ENCODE measurements at regions not wholly inside any gene's neighbourhood (a gene's known extent, or its start where the extent isn't known, plus 50 kb on each side); places are given as distances from the start of the nearest gene placed in this dataset.
"Not testable (repeated sequence)": the region's sequence is repeated elsewhere in the genome, so short reads cannot be mapped to it uniquely, and the experiment has no call there.

DNA sequence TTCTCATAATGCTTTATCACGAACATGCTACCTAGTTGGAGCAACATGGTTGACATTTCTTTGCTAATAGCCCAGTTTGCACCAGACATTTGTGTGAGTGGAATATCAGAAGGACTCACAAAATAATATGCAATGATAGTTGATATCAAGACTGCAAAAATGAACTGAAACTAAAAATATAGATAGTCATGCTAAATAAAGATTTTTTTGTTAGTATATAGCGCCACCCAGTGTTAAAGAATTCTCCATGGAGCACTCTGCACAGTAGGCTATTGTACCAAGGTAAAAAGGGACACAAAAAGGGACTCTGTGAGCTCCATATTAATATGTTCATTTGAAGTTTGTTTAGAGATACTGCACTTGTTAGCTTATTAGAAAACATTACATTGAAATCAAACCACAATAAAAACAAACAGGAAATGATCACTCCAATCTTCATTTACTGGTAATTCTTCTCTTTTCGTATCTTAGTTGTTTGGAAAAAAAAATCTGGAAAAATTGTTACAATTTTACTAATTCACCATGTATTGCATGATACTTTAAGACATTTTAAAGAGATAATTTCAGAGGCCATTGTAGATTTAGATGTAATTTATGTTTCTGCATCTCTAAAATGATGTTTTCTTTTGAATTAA, 1509.6 kb downstream of the ADGRL3 start:
- no peak for DNase-seq (ENCODE audit: low spot score)

DNA sequence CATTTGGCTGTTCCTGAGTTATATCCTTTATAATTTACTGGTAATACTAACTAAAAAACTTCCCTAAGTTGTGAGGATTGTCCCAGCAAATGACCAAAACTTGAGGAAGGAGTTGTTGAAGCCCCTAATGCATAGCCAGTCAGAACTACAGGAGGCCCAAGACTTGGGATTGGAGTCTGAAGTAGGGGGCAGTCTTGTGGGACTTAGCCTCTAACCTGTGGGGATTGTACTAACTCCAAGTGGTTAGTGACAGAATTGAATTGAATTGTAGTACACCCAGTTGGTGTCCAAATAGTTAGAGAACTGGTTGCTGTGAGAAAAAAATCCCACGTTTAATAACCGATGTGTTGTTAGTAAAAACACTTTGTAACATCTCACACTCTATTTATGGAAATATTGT, 1506.3 kb downstream of the ADGRL3 start:
- no peak for DNase-seq (ENCODE audit: low spot score)

DNA sequence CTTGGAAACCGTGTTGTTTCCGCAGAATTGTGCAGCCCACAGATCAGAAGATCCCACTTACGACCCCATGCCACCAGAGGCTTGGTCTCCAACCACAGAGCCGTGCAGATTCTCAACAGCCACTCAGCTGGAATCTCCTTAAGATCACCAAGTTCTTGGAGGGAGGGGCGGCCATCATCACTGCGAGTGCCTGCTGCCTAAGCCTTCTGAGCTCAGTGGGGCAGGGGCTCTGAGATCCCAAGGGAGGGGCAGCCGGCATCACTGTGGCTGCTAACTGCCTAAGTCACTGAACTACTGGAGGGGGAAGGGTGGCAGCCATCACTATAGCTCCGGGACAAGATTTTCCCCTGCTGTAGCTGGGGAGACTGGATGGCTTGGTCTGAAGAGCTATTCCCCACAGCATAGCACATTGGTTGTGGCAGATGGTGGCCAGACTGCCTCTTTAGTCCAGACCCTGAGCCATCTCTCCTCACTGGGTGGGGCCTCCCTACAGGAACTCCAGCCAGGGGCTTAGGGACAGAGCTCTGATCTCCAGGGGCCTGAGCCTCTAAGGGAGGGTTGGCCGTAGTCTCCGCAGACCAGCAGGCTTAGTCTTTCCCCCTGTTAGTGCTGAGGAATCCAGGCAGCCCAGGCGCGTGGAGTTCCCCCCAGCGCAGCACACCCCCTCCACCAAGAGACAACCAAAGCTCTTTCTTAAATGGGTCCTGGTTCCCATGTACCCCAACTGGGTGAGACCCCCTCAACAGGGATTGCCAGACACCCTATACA, 1483.9 kb downstream of the ADGRL3 start:
- no peak for DNase-seq (ENCODE audit: low spot score)

DNA sequence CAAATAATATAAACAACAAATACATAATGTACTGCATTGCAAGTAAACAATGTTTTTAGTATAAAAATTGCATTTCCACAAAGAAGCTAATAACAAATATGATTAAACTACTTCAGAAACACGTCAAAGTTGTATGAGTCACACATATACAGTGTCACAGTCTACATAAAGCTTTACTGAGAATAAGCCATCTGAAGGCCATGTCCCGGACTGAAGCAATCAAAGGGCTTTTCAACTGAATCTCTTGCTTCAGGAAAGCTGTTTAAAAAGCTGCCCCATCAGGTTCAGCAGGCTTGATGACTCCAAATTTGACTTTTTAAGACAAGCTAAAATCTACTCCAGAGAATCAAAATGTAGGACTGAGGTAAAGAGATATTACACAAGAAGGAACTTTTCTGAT, 1476.8 kb downstream of the ADGRL3 start:
- DNase-seq (ENCODE audit: low spot score) = no peak

DNA sequence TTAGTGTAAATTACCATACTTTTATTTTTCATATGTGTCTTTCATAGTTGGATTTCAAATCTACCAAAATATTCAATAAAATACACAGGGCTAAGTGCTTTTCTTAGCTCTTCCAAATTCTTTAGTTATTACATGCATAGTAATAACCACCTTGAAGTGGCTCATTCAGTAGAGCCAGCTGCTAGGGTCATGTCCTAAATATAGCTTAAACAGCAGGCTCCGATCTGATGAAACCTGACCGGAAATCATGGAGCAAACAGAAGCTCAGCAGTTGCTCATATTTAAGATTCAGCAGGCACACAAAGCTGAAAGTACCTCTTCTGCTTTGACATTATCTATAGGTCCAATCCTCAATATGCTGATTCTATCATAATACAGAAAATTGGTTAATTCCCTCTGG, 1470.4 kb downstream of the ADGRL3 start:
- DNase-seq (ENCODE audit: low spot score) = no peak

DNA sequence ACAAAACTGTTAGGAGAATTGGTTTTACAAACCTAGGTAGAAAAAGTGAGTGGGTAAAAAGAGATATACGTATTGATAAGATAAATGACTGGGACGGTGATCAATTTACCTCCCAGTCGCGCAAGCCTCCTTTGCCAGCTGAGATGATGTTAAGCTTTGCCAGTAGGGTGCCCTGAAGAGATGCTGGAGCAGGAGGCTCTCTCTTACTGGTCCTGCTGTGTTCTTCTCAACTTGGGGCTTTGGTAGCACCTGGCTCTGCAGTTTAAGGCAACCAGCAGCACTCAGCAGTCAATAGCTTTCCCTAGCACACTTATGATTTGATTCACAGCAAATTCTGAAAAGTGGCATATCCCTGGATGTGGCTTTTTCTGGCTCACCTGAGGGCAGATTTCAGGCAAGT, 1461.7 kb downstream of the ADGRL3 start:
- DNase-seq (ENCODE audit: low spot score) = no peak

DNA sequence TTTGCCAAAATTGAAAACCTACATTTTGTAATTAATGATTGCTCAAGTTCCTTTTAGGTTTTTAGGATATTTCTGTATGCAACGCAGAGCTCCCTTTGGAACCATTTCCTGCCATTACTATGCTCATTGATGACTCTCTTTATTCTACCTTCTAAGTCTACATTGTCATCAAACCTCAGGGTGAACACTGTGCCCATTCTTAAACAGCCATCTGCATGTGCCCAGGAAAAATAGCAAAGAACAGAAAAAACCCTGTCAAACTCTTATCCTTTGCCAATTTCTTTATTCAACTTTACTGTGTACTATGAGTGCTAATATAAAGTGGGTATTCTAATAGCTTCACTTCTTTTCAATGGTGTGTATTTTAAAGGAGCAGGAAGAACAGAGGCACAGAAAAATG, 1455.9 kb downstream of the ADGRL3 start:
- DNase-seq (ENCODE audit: low spot score) = no peak

DNA sequence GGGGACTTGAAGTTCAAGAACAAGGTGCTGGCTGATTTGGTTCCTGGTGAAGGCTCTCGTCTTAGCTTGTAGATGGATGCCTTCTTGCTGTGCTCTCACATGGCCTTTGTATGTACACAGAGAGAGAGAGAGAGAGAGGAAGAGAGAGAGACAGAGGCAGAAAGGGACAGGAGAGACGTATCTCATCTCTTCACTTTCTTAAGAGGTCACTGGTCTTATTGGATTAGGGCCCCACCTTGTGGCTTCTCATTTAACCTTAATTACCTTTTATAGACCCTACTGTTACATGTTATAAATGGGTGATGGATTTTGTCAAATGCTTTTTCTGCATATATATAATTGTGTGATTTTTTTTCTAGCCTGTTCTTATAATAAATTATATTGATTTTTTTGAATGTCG, 1444.2 kb downstream of the ADGRL3 start:
- DNase-seq (ENCODE audit: low spot score) = no peak

DNA sequence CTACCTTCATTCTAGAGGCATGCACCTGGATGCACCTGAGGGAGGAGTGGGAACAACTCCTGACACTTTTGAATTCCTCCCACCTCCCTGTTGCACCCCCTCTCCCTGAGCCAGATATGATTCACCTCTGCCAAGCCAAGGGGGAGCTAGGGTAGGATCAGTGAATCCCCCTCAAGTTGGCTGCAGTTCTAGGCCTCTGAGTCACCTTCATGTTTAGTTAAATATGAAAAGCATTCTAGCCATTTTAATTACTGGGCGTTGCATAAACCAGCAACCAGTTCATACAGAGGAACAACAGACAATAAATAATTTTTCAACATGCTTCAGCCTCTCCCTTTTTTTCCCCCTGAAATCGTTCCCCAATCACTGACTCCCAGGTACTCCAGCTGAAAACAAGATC, 1440.2 kb downstream of the ADGRL3 start:
- no peak for DNase-seq (ENCODE audit: low spot score)

DNA sequence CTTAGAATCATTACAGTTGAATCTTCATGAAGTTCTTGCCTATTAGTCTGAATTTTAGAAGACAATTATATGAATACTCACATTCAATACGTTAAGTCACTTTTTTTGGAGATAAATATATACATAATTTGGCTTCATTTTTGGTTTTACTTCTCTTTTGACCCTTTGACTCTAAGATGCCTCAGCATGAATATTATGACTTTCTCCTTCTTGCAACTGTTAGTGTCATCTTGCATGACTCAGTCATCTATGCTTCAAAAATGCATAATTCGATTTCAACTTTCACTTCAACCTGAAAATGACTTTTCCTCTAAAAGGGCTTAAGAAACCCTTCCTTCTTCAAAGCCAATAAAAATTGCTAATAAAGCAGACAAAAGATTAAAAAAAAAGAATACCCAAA, 1427.5 kb downstream of the ADGRL3 start:
- DNase-seq (ENCODE audit: low spot score) = no peak

DNA sequence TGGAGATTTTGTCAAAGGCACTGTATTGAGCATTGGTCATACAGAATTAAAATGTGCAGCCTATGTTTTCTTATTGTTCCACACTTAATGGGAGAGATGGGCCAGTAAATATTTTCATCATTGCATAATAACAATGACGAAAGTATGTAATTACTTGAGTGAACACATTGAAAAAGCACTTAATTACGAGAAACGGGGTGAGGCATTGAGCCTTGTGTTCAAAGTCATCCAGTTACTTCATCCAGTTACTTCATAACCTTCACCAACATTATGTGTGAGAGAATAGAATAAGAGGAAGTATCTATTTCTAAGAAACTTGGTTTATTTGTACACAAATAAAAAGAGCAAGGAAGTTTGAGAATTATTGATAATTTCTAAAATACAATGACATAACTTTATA, 1427.0 kb downstream of the ADGRL3 start:
- DNase-seq (ENCODE audit: low spot score) = no peak

DNA sequence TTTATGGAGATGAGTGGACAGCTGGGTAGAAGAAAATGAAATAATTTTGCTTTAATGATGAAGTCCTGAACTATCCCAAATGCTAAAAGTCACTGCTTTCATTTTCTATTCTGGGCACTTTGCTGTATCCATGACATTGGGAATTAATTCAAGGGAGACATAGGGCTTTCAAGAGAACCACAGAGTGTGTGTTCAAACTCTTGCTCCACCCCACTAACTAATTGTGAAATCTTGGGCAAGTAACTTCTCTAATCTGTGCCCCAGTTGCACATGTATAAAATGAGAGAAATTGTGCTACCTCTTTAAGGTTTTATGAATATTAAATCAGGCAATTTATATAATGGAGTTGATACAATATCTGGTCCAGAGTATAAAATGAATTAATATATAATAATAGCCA, 1422.0 kb downstream of the ADGRL3 start:
- no peak for DNase-seq (ENCODE audit: low spot score)

DNA sequence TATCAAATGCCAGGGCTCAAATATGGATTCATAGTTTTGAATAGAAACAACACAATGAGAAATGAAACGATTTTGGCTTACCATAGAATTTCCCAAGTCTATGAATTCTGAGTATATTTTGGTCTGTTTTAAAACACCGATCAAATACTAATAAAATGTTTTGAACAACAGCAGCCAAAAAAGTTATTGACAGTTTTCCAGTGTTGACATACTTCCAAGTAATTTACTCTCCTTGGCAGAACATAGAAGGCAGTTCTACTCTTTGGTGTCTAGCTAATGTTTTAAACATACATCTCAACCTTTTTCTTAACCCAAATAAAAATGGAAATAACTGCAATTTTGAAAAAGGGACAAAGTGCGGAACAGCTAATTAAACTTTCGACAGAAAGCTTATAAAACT, 1419.8 kb downstream of the ADGRL3 start:
- no peak for DNase-seq (ENCODE audit: low spot score)

DNA sequence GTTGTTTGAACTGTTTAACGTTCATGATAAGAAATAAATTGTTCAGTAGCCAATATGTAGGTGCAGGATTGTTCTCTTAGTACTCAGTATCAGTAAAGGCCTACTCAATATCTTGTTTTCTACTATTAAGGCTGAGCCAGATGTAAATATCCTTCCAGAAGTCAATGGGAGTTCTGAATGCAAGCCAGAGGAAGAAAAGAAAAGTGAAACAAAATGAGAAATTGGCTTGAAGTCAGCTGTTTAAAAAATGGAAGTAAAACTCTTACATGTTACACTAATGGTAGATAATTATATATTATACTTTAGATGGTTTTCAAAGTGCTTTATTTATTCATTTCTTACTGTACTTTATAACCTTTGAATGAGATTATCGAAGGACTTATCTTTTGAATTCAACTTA, 1417.9 kb downstream of the ADGRL3 start:
- DNase-seq (ENCODE audit: low spot score) = no peak

DNA sequence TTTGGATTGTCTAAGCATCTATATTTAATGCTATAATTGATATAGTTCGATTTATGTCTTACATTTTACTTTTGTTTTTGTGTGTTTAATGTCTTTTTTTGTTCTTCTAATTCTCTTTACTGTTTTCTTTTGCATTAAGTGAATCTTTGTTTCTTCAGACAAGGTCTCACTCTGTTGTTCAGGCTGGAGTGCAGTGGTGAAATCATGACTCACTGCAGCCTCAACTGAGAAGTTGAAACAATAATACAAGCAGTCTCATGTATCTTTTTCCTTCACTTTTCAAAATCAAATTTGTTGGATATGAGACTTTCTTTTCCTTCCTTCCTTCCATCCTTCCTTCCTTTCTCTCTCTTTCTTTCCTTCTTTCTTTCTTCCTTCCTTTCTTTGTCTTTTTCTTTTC, 1401.6 kb downstream of the ADGRL3 start:
- DNase-seq (ENCODE audit: low spot score) = no peak

DNA sequence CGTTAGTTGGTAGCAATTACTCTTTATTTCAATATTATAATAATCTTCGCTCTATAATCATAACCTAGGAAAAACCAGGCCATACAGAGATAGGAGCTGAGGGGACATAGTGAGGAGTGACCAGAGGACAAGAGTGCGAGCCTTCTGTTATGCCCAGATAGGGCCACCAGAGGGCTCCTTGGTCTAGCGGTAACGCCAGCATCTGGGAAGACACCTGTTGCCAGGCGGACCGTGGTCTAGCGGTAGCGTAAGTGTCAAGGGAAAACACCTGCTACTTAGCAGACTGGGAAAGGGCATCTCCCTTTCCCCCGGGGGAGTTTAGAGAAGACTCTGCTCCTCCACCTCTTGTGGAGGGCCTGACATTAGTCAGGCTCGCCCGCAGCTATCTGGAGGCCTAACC, 1395.1 kb downstream of the ADGRL3 start:
- not testable (repeated sequence) for DNase-seq (ENCODE audit: low spot score)

DNA sequence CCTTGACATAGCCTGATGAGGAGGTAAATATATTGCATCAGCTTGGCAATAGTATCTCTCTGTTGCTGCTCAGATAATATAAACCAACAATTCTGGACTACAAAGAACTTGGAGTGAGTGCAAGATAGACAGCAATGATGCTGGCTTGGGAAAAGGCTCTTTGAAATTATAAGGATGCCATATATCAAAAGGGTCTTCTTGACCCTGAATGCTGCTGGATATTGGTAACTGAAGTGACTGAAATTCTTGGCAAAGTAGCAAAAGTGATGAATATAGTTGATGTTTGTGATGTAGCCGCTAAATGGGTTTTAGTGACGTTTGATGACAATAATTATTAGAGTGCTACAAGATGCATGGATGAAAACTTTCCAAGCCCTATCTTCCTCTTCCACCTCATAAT, 1391.6 kb downstream of the ADGRL3 start:
- no peak for DNase-seq (ENCODE audit: low spot score)

DNA sequence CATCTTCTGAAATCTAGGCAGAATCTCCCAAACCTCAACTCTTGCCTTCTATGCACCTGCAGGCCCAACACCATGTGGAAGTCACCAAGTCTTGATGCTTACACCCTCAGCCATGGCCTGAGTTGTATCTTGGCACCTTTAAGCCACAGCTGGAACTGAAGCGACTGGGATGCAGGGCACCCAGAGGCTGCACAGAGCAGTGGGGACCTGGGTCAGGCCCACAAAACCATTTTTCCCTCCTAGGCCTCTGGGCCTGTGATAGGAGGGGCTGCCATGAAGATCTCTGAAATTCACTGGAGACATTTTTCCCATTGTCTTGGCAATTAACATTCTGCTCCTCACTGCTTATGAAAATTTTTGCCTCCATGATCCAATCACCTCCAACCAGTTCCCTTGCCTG, 1388.5 kb downstream of the ADGRL3 start:
- no peak for DNase-seq (ENCODE audit: low spot score)

DNA sequence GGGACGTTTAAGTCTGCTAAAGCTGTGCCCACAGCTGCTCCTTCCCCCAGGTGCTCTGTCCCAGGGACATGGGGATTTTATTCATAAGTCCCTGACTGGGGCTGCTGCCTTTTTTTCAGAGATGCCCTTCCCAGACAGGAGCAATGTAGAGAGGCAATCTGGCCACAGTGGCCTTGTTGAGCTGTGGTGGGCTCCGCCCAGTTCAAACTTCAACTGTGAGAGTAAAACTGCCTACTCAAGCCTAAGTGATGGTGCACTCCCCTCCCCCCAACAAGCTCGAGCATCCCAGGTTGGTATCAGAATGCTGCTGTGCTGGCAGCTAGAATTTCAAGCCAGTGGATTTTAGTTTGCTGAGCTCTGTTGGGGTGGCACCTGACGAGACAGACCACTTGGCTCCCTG, 1371.4 kb downstream of the ADGRL3 start:
- no peak for DNase-seq (ENCODE audit: low spot score)

DNA sequence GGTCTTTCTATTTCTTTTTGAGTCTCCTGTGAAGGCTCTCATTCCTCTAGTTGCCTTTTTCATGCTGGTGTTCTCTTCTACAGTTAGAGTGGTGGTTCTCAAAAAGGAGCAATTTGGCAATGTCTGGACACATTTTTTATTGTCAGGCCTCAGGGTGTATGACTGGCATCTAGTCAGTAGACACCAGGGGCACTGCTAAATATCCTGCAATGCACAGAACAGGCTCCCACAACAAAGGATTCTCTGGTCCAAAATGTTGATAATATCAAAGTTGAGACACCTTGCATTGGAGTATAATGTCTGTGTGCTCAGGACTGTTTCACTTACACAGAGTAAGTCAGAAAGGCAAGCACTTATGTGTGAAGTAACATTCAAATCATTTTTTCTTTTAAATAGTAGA, 1360.7 kb downstream of the ADGRL3 start:
- DNase-seq (ENCODE audit: low spot score) = no peak

DNA sequence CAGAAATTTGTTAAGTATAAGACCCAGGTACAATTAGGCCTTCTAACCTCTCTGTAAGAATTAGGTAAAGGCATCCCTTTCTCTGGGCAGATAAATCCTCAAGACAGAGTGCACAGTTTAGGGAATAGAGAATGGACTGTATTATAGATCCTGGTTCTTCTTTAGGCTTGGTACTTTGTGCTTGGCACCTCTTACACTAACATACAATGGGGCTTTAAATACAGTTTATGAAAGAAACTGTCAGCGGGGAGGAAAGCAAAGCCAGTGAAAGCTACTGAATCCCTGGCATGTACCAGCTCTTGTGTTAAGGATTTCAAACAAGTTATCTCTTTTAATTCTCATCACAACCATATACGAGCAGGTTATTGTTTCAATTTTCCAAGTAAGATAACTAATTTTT, 1350.0 kb downstream of the ADGRL3 start:
- DNase-seq (ENCODE audit: low spot score) = no peak

DNA sequence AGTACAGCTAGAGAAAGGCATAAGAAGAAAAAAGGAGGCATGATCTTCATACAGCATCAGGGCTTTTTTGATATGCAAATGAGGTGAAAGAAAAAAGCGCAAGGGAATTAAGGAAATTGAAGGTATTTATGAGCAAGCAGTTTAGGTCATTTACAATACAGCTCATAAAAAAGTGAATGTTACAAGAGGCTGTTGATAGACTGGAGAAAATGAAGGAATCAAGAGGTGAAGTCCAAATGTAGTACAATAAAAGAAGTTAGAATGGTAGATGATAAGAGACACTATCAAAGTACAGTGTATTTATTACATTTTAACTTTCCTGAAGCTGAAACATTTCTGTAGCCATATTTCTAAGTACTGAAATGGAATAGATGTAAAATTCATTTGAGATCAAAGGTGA, 1349.5 kb downstream of the ADGRL3 start:
- DNase-seq (ENCODE audit: low spot score) = no peak

DNA sequence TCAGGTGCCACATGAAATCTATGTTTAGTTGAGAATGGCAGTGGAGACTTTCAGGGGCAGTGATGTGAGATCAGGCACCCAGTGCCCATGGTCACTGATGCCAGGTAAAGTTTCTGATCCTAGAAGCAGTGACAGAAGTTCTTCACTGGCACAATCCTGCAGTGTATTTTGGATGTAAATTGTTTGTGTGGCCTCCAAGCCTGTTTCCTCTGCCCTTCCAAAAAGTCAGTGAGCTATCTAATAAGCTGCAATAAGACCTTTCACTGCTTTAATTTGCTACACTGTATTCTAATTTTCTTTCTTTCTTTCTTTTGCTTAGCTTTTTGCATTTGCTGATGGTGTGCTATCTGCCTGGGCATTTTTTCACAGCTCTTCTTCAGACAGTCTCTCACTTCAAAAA, 1348.6 kb downstream of the ADGRL3 start:
- no peak for DNase-seq (ENCODE audit: low spot score)

Measured in mesenteric fat pad (tissue), 1 donor.